Islet precursor cell (in vitro differentiated cells): ENCODE measurements at regions not wholly inside any gene's neighbourhood (a gene's known extent, or its start where the extent isn't known, plus 50 kb on each side); places are given as distances from the start of the nearest gene placed in this dataset.
"Not testable (repeated sequence)": the region's sequence is repeated elsewhere in the genome, so short reads cannot be mapped to it uniquely, and the experiment has no call there.

Experiments used
- DNase-seq: peaks from one replicate; pipeline ENCODE4 v3.0.0-alpha.2; 2018

GRCh38 chr10:9900751-9901150 is 1116.9 kb upstream of the CELF2 start:
- DNase-seq = no peak

GRCh38 chr10:9901971-9902370 is 1115.7 kb upstream of the CELF2 start:
- DNase-seq = no peak

- DNase-seq = no peak
These were observed 1107.2 kb upstream of the CELF2 start for GRCh38 chr10:9910446-9910845.

GRCh38 chr10:9911488-9911887 is 1106.2 kb upstream of the CELF2 start:
- DNase-seq = no peak

GRCh38 chr10:9913876-9914514 is 1103.7 kb upstream of the CELF2 start:
- DNase-seq = no peak

GRCh38 chr10:9921544-9921943 is 1096.1 kb upstream of the CELF2 start:
- no peak for DNase-seq

- no peak for DNase-seq
These were observed 1095.4 kb upstream of the CELF2 start for GRCh38 chr10:9922126-9922870.

GRCh38 chr10:9926003-9926402 is 1091.7 kb upstream of the CELF2 start:
- DNase-seq = no peak

GRCh38 chr10:9926881-9927280 is 1090.8 kb upstream of the CELF2 start:
- DNase-seq = no peak

- no peak for DNase-seq
These were observed 1078.0 kb upstream of the CELF2 start for GRCh38 chr10:9939716-9940115.

GRCh38 chr10:9944690-9945089 is 1073.0 kb upstream of the CELF2 start:
- DNase-seq = no peak

GRCh38 chr10:9950070-9950469 is 1067.6 kb upstream of the CELF2 start:
- DNase-seq = no peak

GRCh38 chr10:9951481-9952257 is 1066.0 kb upstream of the CELF2 start:
- DNase-seq = no peak

- no peak for DNase-seq
These were observed 1060.3 kb upstream of the CELF2 start for GRCh38 chr10:9957351-9957750.

- not testable (repeated sequence) for DNase-seq
These were observed 1059.8 kb upstream of the CELF2 start for GRCh38 chr10:9957876-9958275.

GRCh38 chr10:9965341-9965740 is 1052.3 kb upstream of the CELF2 start:
- no peak for DNase-seq

- DNase-seq = no peak
These were observed 1030.9 kb upstream of the CELF2 start for GRCh38 chr10:9986786-9987185.

GRCh38 chr10:9987197-9987596 is 1030.5 kb upstream of the CELF2 start:
- DNase-seq = no peak

GRCh38 chr10:9992661-9993060 is 1025.0 kb upstream of the CELF2 start:
- DNase-seq = peak; percentile 78

GRCh38 chr10:9994131-9994530 is 1023.5 kb upstream of the CELF2 start:
- DNase-seq = no peak

- no peak for DNase-seq
These were observed 1018.0 kb upstream of the CELF2 start for GRCh38 chr10:9999627-10000026.

- no peak for DNase-seq
These were observed 1009.7 kb upstream of the CELF2 start for GRCh38 chr10:10007957-10008356.

GRCh38 chr10:10010397-10010796 is 1007.3 kb upstream of the CELF2 start:
- DNase-seq = no peak

- no peak for DNase-seq
These were observed 1002.8 kb upstream of the CELF2 start for GRCh38 chr10:10014846-10015245.
